Lower lobe of right lung (tissue), 2 donors: ENCODE measurements at regions not wholly inside any gene's neighbourhood (a gene's known extent, or its start where the extent isn't known, plus 50 kb on each side); places are given as distances from the start of the nearest gene placed in this dataset.

Experiments
- ATAC-seq, 2 donors: fragments of 200-7000 bp; cut with Tn5 transposase; one replicate each; pipeline ENCODE4 v1.9.1; 2020 to 2022; ENCODE audit warnings: mild to moderate bottlenecking in 2 of 2, moderate library complexity in 2 of 2
- DNase-seq: peaks from one replicate; pipeline ENCODE4 v3.0.0-alpha.2; 2020
- H3K27ac ChIP-seq: fragments of 200-600 bp; one replicate; pipeline ENCODE4 v1.8.0; 2022
- H3K27me3 ChIP-seq: fragments of 200-600 bp; one replicate; pipeline ENCODE4 v1.8.0; 2022; ENCODE audit warnings: low read depth
- H3K36me3 ChIP-seq: fragments of 200-600 bp; one replicate; pipeline ENCODE4 v1.8.0; 2022; ENCODE audit warnings: mild to moderate bottlenecking
- H3K4me1 ChIP-seq: fragments of 200-600 bp; one replicate; pipeline ENCODE4 v1.8.0; 2022
- H3K4me3 ChIP-seq: fragments of 200-600 bp; one replicate; pipeline ENCODE4 v1.8.0; 2022; ENCODE audit warnings: mild to moderate bottlenecking
- H3K9me3 ChIP-seq: fragments of 200-600 bp; one replicate; pipeline ENCODE4 v1.8.0; 2022
- CTCF ChIP-seq: fragments of 200-600 bp; IDR thresholded peaks from one replicate; pipeline ENCODE4 v1.8.0; 2022; ENCODE audit warnings: antibody characterized with exemption, mild to moderate bottlenecking
- intact Hi-C: fragments of 100-400 bp; cut with DNase I; formaldehyde crosslinking; loops from one replicate; pipeline ENCODE4 v1.11.0; 2022
- donor health status: DM: no; HTN: yes; CAD: no; lungs with severe emphysema.

- ATAC-seq, result no peak
Measured at GRCh38 chr18:22048221-22048620, 121.2 kb upstream of the GATA6 start.

GRCh38 chr18:22048932-22049615, 120.3 kb upstream of the GATA6 start:
- intact Hi-C loops, result no loop called here
- no peaks in the 10 kb centered on the region for H3K27me3 ChIP-seq
- no peaks in the 10 kb centered on the region for H3K4me1 ChIP-seq
- no peak overlapping the region for H3K4me3 ChIP-seq
- H3K27ac ChIP-seq, result no peak overlapping the region
- ATAC-seq (no peak), DNase-seq (no peak)
- H3K9me3 ChIP-seq, result no peaks in the 10 kb centered on the region
- H3K36me3 ChIP-seq, result no peaks in the 10 kb centered on the region
- no peak for TF ChIP-seq CTCF

More at GRCh38 chr18:22048221-22048620, 121.2 kb upstream of the GATA6 start:
- TF ChIP-seq CTCF, result no peak
- Histone ChIP-seq H3K4me3 (no peak overlapping the region), H3K27ac (no peak overlapping the region), H3K27me3 (no peaks in the 10 kb centered on the region), H3K4me1 (no peaks in the 10 kb centered on the region), H3K36me3 (no peaks in the 10 kb centered on the region), H3K9me3 (no peaks in the 10 kb centered on the region)
- no peak for DNase-seq
- intact Hi-C loops, result no loop called here

- Histone ChIP-seq H3K27me3 (no peaks in the 10 kb centered on the region), H3K27ac (no peak overlapping the region), H3K4me3 (no peak overlapping the region), H3K9me3 (no peaks in the 10 kb centered on the region), H3K4me1 (no peaks in the 10 kb centered on the region), H3K36me3 (no peaks in the 10 kb centered on the region)
- TF ChIP-seq CTCF, result no peak
- intact Hi-C loops, result no loop called here
- no peak for ATAC-seq
- DNase-seq, result no peak
Measured at GRCh38 chr18:22052405-22053105, 116.8 kb upstream of the GATA6 start.

GRCh38 chr18:22055466-22056238, 113.7 kb upstream of the GATA6 start:
- H3K27me3 ChIP-seq, result no peaks in the 10 kb centered on the region
- DNase-seq (no peak), ATAC-seq (no peak)
- H3K36me3 ChIP-seq, result no peaks in the 10 kb centered on the region
- TF ChIP-seq CTCF, result no peak
- H3K9me3 ChIP-seq, result no peaks in the 10 kb centered on the region
- no peak overlapping the region for H3K27ac ChIP-seq
- H3K4me3 ChIP-seq, result no peak overlapping the region
- intact Hi-C loops, result no loop called here
- H3K4me1 ChIP-seq, result no peaks in the 10 kb centered on the region

GRCh38 chr18:22056950-22057349, 112.4 kb upstream of the GATA6 start:
- no peak for ATAC-seq
- Histone ChIP-seq H3K4me1 (no peaks in the 10 kb centered on the region), H3K27me3 (no peaks in the 10 kb centered on the region), H3K4me3 (no peak overlapping the region), H3K9me3 (no peaks in the 10 kb centered on the region), H3K27ac (no peak overlapping the region), H3K36me3 (no peaks in the 10 kb centered on the region)
- no peak for TF ChIP-seq CTCF
- intact Hi-C loops, result no loop called here
- DNase-seq, result no peak
